ENCODE measurements at regions not wholly inside any gene's neighbourhood (a gene's known extent, or its start where the extent isn't known, plus 50 kb on each side); places are given as distances from the start of the nearest gene placed in this dataset.

DNA sequence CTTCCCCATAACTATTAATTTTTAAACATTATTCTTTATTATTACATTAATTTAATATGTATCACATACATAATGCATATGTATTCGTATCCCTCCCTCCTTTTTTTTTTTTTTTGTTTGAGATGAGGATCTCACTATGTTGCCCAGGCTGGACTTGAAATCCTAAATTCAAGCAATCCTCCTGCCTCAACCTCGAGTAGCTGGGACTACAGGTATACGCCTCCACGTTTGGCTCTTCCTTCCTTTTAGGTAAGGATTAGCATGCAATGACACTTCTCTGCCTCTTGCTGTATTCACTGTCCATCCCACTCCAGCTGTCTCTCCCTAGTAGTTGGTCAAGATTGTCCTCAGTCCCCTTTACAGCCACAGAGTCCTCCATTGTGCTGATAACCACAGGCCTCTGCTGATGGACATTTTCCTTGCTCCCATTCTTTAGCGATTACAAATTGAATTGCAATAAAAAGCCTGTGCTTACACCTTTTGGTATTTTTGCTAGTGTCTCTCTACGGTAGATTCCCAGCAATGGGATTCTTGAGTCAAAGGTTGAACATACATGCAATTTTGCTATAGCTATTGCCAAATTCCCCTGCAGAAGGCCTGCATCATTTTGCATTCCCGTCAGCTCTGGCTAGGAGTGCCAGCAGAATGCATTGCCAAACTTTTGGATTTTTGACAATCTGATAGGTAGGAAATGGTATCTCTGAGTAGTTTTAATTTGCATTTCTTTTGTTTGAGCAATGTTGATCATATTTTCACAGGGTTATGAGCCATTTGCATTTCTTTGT, 156.6 kb downstream of the SMAD6 start:
- DNase-seq (ENCODE audit: low read depth), result peak; percentile 60
- H3K4me3 ChIP-seq (ENCODE audit: control insufficient read depth, low read depth, low read length), result no peak overlapping the region
- TF ChIP-seq, protein P1, sequence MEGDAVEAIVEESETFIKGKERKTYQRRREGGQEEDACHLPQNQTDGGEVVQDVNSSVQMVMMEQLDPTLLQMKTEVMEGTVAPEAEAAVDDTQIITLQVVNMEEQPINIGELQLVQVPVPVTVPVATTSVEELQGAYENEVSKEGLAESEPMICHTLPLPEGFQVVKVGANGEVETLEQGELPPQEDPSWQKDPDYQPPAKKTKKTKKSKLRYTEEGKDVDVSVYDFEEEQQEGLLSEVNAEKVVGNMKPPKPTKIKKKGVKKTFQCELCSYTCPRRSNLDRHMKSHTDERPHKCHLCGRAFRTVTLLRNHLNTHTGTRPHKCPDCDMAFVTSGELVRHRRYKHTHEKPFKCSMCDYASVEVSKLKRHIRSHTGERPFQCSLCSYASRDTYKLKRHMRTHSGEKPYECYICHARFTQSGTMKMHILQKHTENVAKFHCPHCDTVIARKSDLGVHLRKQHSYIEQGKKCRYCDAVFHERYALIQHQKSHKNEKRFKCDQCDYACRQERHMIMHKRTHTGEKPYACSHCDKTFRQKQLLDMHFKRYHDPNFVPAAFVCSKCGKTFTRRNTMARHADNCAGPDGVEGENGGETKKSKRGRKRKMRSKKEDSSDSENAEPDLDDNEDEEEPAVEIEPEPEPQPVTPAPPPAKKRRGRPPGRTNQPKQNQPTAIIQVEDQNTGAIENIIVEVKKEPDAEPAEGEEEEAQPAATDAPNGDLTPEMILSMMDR (IDR thresholded peaks at IDR 0.05; ENCODE audit: control insufficient read depth, insufficient read depth, low read depth, low read length, missing control alignments), result no peak

DNA sequence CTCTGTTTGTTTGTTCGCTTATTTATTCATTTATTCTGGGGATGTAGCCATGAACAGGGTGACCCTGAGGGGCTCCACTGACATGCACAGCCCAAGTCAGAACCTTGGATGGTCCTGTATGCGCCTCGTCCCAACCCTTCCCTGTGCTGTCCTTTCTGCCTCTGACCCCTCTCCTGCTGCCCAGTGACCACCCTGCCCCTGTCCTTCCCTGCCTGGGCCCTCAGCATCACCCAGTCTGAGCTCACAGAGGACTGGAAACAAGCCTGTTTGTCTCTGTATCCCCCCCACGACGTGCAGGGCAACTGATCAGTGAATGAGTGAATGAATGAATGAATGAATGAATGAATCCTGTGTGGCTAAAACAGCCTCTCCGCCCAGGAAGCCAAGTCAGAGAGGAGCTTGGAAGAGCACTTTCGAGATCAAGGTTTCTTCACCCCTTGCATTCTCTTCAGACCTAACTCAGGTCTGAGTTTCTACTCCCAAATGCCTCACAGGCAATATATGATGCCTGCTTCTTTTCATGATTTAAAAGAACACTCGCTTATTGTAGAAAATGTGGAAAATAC, 157.7 kb downstream of the SMAD6 start:
- H3K4me3 ChIP-seq (ENCODE audit: control insufficient read depth, low read depth, low read length), result no peak overlapping the region
- TF ChIP-seq, protein P1 (IDR thresholded peaks at IDR 0.05; ENCODE audit: control insufficient read depth, insufficient read depth, low read depth, low read length, missing control alignments), result no peak
- DNase-seq (ENCODE audit: low read depth), result no peak

DNA sequence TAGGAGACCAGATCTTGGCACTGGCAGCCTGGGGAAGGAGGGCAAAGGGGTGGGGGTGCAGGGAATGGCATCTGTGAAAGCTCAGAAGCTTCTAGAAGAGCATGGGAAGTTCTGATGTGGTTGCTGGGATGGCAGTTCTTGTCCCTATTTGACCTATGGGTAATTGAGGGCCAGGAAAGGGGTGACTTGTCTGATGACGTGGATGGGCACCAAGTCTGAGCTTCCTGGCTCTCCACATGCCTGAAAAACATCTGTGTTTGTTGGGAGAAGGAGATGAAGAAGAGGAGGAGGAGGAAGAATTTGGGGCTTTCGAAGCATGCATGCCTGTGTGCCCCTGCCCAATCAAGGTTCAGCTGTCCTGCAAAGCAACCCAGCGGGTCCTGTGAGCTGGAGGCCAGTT, 158.8 kb downstream of the SMAD6 start:
- H3K4me3 ChIP-seq (ENCODE audit: control insufficient read depth, low read depth, low read length), result no peak overlapping the region
- TF ChIP-seq, protein P1 (IDR thresholded peaks at IDR 0.05; ENCODE audit: control insufficient read depth, insufficient read depth, low read depth, low read length, missing control alignments), result no peak
- no peak for DNase-seq (ENCODE audit: low read depth)

DNA sequence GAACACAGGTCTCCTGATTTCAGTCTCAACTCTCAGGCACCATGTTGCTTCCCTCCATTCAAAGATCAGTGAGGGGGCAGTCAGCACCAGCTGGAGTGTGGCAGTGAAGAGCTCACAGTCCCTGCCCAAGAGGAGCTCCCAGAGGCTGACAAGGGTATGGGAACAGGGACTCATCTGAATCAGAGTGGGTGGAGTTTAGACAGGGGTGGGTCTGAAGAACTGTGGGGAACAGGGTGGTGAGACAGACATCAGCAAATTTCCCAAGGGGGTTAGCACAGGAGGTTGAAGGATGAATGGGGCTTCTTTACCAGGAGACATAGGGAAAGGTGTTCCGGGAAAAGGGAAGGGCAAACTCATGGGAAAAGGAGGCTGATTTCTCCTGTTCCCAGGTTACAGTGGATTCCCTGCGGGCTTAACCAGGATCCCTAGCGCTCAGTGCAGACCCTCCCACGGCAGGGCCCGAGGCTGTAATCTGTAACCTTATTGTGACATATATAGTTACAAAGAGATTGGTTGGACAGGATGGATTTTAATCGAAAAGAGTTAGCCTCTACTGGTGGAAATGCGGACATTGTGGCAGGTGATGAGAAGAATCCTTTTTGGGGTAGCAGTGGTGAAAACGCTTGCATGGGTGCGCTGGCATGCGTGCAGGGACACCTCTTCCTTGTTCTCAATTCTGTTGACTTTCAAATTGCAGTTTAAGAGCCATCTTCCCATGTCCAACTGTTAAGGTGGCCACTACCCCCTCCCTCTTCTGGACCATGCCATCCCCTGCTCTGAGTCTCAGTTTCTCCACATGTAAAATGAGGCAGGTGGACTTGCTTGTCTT, 160.3 kb downstream of the SMAD6 start:
- TF ChIP-seq, protein P1 (IDR thresholded peaks at IDR 0.05; ENCODE audit: control insufficient read depth, insufficient read depth, low read depth, low read length, missing control alignments), result no peak
- no peak for DNase-seq (ENCODE audit: low read depth)
- no peak overlapping the region for H3K4me3 ChIP-seq (ENCODE audit: control insufficient read depth, low read depth, low read length)

DNA sequence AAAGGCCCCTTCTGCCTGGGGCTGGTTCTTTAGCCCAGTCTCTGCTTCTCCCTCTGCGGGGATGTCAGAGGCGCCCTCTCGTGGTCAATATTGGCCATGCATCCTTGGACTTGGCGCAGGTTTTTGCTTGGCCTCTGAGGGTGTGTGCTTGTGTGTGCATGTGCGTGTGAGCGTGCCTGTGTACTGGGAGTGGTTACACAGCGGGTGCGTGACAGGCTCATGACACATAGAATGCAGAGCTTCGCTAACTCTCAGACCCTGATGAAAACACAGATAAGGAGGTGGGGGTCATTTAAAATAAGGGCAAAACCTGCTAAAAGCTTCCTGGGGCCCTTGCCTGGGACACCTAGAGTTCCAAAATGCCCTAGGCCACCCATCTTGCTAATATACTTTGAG, 160.9 kb downstream of the SMAD6 start:
- H3K4me3 ChIP-seq (ENCODE audit: control insufficient read depth, low read depth, low read length), result no peak overlapping the region
- DNase-seq (ENCODE audit: low read depth), result peak; percentile 73

More for the DNA sequence above, 160.9 kb downstream of the SMAD6 start:
- TF ChIP-seq, protein P1 (IDR thresholded peaks at IDR 0.05; ENCODE audit: control insufficient read depth, insufficient read depth, low read depth, low read length, missing control alignments), result peak; percentile 98
